DMS114 treated with DMSO at 0.1 percent for 48 hours (cell line): ENCODE measurements at regions not wholly inside any gene's neighbourhood (a gene's known extent, or its start where the extent isn't known, plus 50 kb on each side); places are given as distances from the start of the nearest gene placed in this dataset.

ENCODE experiments used
- DNase-seq: peaks from one replicate; lab custom pipeline; 2025; ENCODE audit not compliant: unreplicated experiment; lab: John Stamatoyannopoulos, UW

- DNase-seq = no peak
Measured at GRCh38 chr21:41112740-41113692, 54.9 kb upstream of the BACE2 start.

DNA sequence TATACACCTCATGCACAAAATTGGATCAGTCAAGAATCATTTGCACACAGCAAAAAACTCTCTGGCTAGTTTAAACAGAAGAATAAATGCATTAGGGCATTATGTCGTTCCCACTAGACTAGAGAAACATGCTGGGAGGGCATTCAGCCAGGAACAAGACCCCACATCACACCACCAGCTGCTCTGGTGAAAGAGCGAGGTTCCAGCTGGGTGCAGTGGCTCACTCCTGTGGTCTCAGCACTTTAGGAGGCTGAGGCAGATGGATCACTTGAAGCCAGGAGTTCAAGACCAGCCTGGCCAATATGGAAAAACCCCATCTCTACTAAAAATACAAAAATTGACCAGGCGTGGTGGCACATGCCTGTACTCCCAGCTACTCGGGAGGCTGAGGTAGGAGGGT is 52.1 kb upstream of the BACE2 start:
- DNase-seq = no peak
